Calu3 (cell line): ENCODE measurements at regions not wholly inside any gene's neighbourhood (a gene's known extent, or its start where the extent isn't known, plus 50 kb on each side); places are given as distances from the start of the nearest gene placed in this dataset.

Source experiments
- BruUV-seq: library from RNA; stranded (reverse); fragments of 400-500 nt; replicated peaks from 2 replicates; lab custom pipeline; 2021; lab: Mats Ljungman, UMichigan
- CTCF ChIA-PET: fragments of 300-600 bp; sonication (Branson Sonifier 250); formaldehyde crosslinking; loops from one replicate; lab custom pipeline; 2022; ENCODE audit warnings: antibody characterized with exemption; lab: Charles Lee
- DNase-seq: peaks from one replicate; pipeline ENCODE4 v3.0.0; 2022
- H3K27ac Mint-ChIP-seq: one replicate; pipeline ENCODE4 v1.8.0; 2022; ENCODE audit warnings: mixed read lengths; ENCODE audit not compliant: unreplicated experiment
- H3K27me3 Mint-ChIP-seq: one replicate; pipeline ENCODE4 v1.8.0; 2022; ENCODE audit warnings: mixed read lengths; ENCODE audit not compliant: unreplicated experiment
- H3K36me3 Mint-ChIP-seq: one replicate; pipeline ENCODE4 v1.8.0; 2022; ENCODE audit warnings: mild to moderate bottlenecking, moderate library complexity, mixed read lengths; ENCODE audit not compliant: insufficient read depth, unreplicated experiment
- H3K4me1 Mint-ChIP-seq: one replicate; pipeline ENCODE4 v1.8.0; 2022; ENCODE audit warnings: mild to moderate bottlenecking, low read depth, mixed read lengths; ENCODE audit not compliant: unreplicated experiment
- H3K4me3 Mint-ChIP-seq: one replicate; pipeline ENCODE4 v1.8.0; 2022; ENCODE audit warnings: mild to moderate bottlenecking, low read depth, moderate library complexity, mixed read lengths; ENCODE audit not compliant: unreplicated experiment
- H3K9me3 Mint-ChIP-seq: one replicate; pipeline ENCODE4 v1.8.0; 2022; ENCODE audit warnings: low read depth, mixed read lengths; ENCODE audit not compliant: unreplicated experiment
- CTCF ChIP-seq: fragments of 200-600 bp; IDR thresholded peaks from one replicate; pipeline ENCODE4 v1.8.0; 2022; ENCODE audit warnings: antibody characterized with exemption; ENCODE audit not compliant: unreplicated experiment
- intact Hi-C: fragments of 100-400 bp; cut with micrococcal nuclease; formaldehyde crosslinking; loops from one replicate; pipeline ENCODE4 v1.10.0; 2022; ENCODE audit not compliant: unreplicated experiment

GRCh38 chr10:108598320-108598695 is 1325.0 kb downstream of the XPNPEP1 start:
- intact Hi-C loops: no loop called here
- no peak overlapping the region for H3K27ac Mint-ChIP-seq
- no peak for DNase-seq

GRCh38 chr10:108597657-108598319 is 1325.5 kb downstream of the XPNPEP1 start:
- Mint-ChIP-seq H3K27me3 (no peaks in the 10 kb centered on the region), H3K9me3 (peaks cover 3% of the 10 kb centered on the region), H3K4me3 (no peak overlapping the region), H3K4me1 (no peaks in the 10 kb centered on the region), H3K36me3 (no peaks in the 10 kb centered on the region), H3K27ac (no peak overlapping the region)
- no peak for DNase-seq
- intact Hi-C loops: no loop called here
- CTCF ChIA-PET: no interaction called here
- TF ChIP-seq CTCF: no peak
- no TSS peak for BruUV-seq

More at GRCh38 chr10:108598320-108598695, 1325.0 kb downstream of the XPNPEP1 start:
- CTCF ChIA-PET: no interaction called here
- Mint-ChIP-seq H3K4me1 (no peaks in the 10 kb centered on the region), H3K4me3 (no peak overlapping the region), H3K27me3 (no peaks in the 10 kb centered on the region), H3K36me3 (no peaks in the 10 kb centered on the region), H3K9me3 (peaks cover 3% of the 10 kb centered on the region)
- no peak for TF ChIP-seq CTCF
- no TSS peak for BruUV-seq

GRCh38 chr10:108597031-108597430 is 1326.3 kb downstream of the XPNPEP1 start:
- Mint-ChIP-seq H3K27me3 (no peaks in the 10 kb centered on the region), H3K27ac (no peak overlapping the region), H3K9me3 (peaks cover 3% of the 10 kb centered on the region), H3K4me1 (no peaks in the 10 kb centered on the region), H3K36me3 (no peaks in the 10 kb centered on the region), H3K4me3 (no peak overlapping the region)
- CTCF ChIA-PET: no interaction called here
- intact Hi-C loops: no loop called here
- TF ChIP-seq CTCF: no peak
- no TSS peak for BruUV-seq
- DNase-seq: no peak

- intact Hi-C loops: no loop called here
- no peaks in the 10 kb centered on the region for H3K27me3 Mint-ChIP-seq
- TF ChIP-seq CTCF: no peak
- no peak for DNase-seq
- no peak overlapping the region for H3K27ac Mint-ChIP-seq
- CTCF ChIA-PET: no interaction called here
- H3K9me3 Mint-ChIP-seq: peaks cover 15% of the 10 kb centered on the region
- no peak overlapping the region for H3K4me3 Mint-ChIP-seq
- no TSS peak for BruUV-seq
- no peaks in the 10 kb centered on the region for H3K4me1 Mint-ChIP-seq
- no peaks in the 10 kb centered on the region for H3K36me3 Mint-ChIP-seq
Measured at GRCh38 chr10:108592956-108593355, 1330.4 kb downstream of the XPNPEP1 start.
